ENCODE measurements at regions not wholly inside any gene's neighbourhood (a gene's known extent, or its start where the extent isn't known, plus 50 kb on each side); places are given as distances from the start of the nearest gene placed in this dataset.

- no peak overlapping the region for H3K27ac ChIP-seq
- H3K9ac ChIP-seq = no peak overlapping the region
- H3K36me3 ChIP-seq = no peaks in the 10 kb centered on the region
- no peak overlapping the region for H3K4me2 ChIP-seq
- H3K4me3 ChIP-seq = no peak overlapping the region
- no peak for TF ChIP-seq Cebpa-rat (IDR thresholded peaks at IDR 0.05)
- H4K20me1 ChIP-seq = no peaks in the 10 kb centered on the region
- no peaks in the 10 kb centered on the region for H3K27me3 ChIP-seq
- H3K9me3 ChIP-seq = no peaks in the 10 kb centered on the region
- H3K4me1 ChIP-seq = peaks cover 8% of the 10 kb centered on the region
These were observed 51.7 kb upstream of the RCN1 start for GRCh38 chr11:32039149-32039548.

DNA sequence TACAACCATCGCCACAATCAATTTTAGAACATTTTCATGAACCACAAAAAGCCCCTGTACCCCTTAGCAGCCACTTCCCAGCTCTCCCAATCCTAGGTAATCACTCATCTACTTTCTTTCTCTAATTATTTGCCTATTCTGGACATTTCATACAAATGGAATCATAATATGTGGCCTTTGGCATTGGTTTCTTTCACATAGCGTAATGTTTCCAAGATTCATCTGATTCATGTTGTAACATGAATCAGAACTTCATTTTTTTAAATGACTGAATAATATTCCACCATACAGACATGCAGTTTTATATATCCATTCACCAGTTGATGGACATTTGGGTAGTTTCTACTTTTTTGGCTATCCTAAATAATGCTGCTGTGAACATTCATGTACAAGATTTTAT is 56.2 kb upstream of the RCN1 start:
- no peaks in the 10 kb centered on the region for H4K20me1 ChIP-seq
- H3K36me3 ChIP-seq = no peaks in the 10 kb centered on the region
- TF ChIP-seq Cebpa-rat (IDR thresholded peaks at IDR 0.05) = no peak
- H3K27me3 ChIP-seq = no peaks in the 10 kb centered on the region
- H3K4me1 ChIP-seq = no peaks in the 10 kb centered on the region
- no peak overlapping the region for H3K4me3 ChIP-seq
- H3K9ac ChIP-seq = no peak overlapping the region
- no peaks in the 10 kb centered on the region for H3K9me3 ChIP-seq
- no peak overlapping the region for H3K4me2 ChIP-seq
- H3K27ac ChIP-seq = no peak overlapping the region

GRCh38 chr11:32034149-32034548 is 56.7 kb upstream of the RCN1 start:
- Histone ChIP-seq H3K36me3 (no peaks in the 10 kb centered on the region), H3K27me3 (no peaks in the 10 kb centered on the region), H3K27ac (no peak overlapping the region), H3K4me3 (no peak overlapping the region), H3K4me1 (no peaks in the 10 kb centered on the region), H4K20me1 (no peaks in the 10 kb centered on the region), H3K9ac (no peak overlapping the region), H3K9me3 (no peaks in the 10 kb centered on the region), H3K4me2 (no peak overlapping the region)
- TF ChIP-seq Cebpa-rat (IDR thresholded peaks at IDR 0.05) = no peak

DNA sequence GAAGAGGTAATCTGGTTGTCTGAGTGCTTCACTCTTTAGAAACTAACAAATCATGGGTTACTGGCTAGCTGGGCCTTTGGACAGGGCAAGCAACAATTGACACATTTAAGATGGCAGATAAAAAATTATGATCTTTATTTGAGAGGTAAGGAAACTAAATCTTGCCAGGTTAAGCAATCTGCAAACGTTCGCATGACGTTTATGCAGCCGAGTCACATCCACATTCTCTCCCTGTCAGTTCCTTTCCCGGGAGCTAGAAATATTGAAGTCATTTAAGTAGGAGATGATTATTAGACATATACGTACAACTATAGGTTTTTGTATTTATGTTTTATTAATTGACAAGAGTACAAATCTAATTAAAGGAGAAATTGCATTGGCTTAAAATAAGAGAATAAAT is 57.4 kb upstream of the RCN1 start:
- no peaks in the 10 kb centered on the region for H3K36me3 ChIP-seq
- no peaks in the 10 kb centered on the region for H3K9me3 ChIP-seq
- H3K27me3 ChIP-seq = no peaks in the 10 kb centered on the region
- no peak overlapping the region for H3K4me3 ChIP-seq
- H3K4me1 ChIP-seq = no peaks in the 10 kb centered on the region
- H3K9ac ChIP-seq = no peak overlapping the region
- H3K27ac ChIP-seq = no peak overlapping the region
- TF ChIP-seq Cebpa-rat (IDR thresholded peaks at IDR 0.05) = no peak
- no peak overlapping the region for H3K4me2 ChIP-seq
- no peaks in the 10 kb centered on the region for H4K20me1 ChIP-seq

DNA sequence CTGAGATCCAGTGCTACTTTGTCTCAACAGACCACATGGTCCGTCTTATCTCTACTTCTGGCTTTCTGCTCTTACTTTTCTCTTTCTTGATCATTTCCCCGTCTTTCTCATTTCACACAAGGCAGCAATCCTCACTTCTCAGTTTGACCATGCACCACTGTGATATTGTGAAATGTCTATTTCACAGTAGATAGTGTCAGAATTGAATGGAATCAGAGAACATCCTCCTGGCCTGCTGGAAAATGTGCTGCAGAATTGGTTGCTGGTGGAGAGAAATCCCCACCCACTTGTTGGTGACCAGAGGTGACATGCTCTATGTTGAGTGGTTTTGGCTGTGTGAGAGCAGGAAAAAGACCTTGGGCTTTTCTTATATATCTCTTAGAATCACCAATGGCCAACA is 57.8 kb upstream of the RCN1 start:
- Histone ChIP-seq H4K20me1 (no peaks in the 10 kb centered on the region), H3K36me3 (no peaks in the 10 kb centered on the region), H3K27ac (no peak overlapping the region)

DNA sequence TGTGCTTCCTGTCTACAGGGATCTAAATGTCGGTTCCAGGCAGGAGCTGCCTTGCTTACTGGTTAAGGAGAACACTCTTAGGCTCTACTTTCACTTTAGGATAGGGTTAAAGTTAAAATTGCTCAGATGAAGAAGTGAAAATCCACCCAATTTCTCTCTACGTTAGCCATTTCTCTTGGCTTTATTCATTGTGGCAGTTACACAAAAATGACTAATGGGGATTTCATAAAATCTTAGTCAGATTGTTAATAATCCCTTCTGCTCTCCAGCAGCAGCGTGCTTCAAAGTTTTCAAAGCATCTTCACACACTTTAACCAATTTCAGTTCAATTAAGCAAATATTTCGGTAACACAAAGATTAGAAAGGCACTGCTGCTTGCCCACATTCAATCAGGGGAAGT is 58.4 kb upstream of the RCN1 start:
- H3K9me3 ChIP-seq = no peaks in the 10 kb centered on the region
- no peaks in the 10 kb centered on the region for H3K27me3 ChIP-seq
- H3K4me2 ChIP-seq = no peak overlapping the region
- H3K4me1 ChIP-seq = no peaks in the 10 kb centered on the region
- no peak overlapping the region for H3K9ac ChIP-seq
- no peaks in the 10 kb centered on the region for H4K20me1 ChIP-seq
- TF ChIP-seq Cebpa-rat (IDR thresholded peaks at IDR 0.05) = no peak
- no peaks in the 10 kb centered on the region for H3K36me3 ChIP-seq
- H3K4me3 ChIP-seq = no peak overlapping the region
- no peak overlapping the region for H3K27ac ChIP-seq

More for the DNA sequence above, 57.8 kb upstream of the RCN1 start:
- TF ChIP-seq Cebpa-rat (IDR thresholded peaks at IDR 0.05) = no peak
- H3K4me1 ChIP-seq = no peaks in the 10 kb centered on the region
- H3K9me3 ChIP-seq = no peaks in the 10 kb centered on the region
- H3K4me3 ChIP-seq = no peak overlapping the region
- no peaks in the 10 kb centered on the region for H3K27me3 ChIP-seq
- H3K9ac ChIP-seq = no peak overlapping the region
- no peak overlapping the region for H3K4me2 ChIP-seq

- H3K27ac ChIP-seq = no peak overlapping the region
- no peaks in the 10 kb centered on the region for H3K27me3 ChIP-seq
- TF ChIP-seq Cebpa-rat (IDR thresholded peaks at IDR 0.05) = no peak
- no peaks in the 10 kb centered on the region for H3K9me3 ChIP-seq
- no peaks in the 10 kb centered on the region for H3K4me1 ChIP-seq
- no peak overlapping the region for H3K4me2 ChIP-seq
- no peaks in the 10 kb centered on the region for H3K36me3 ChIP-seq
- no peak overlapping the region for H3K9ac ChIP-seq
- no peaks in the 10 kb centered on the region for H4K20me1 ChIP-seq
- H3K4me3 ChIP-seq = no peak overlapping the region
These were observed 58.8 kb upstream of the RCN1 start for GRCh38 chr11:32032052-32032451.

- Histone ChIP-seq H3K4me2 (no peak overlapping the region), H3K36me3 (no peaks in the 10 kb centered on the region)
- no peak for TF ChIP-seq Cebpa-rat (IDR thresholded peaks at IDR 0.05)
These were observed 59.9 kb upstream of the RCN1 start for GRCh38 chr11:32030875-32031503.

DNA sequence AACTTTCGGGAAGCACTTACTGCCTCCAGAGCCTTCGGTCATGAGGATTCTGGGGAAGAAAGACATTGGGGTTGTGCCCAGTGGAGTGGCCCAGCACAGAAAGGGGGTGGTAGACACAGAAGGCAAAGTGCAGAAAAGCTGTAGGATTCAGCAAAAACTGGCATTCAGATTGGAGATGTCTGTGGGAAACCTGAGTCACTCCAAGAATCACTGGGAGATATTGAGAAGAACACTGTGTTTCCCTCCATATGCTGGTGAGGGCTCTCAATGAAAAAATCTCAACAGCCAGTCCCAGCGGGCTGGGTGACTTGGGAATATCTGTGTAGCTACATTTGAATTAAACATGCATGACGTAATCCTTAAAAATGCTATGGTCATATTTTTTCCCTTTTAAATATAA is 61.2 kb upstream of the RCN1 start:
- H3K27ac ChIP-seq = no peak overlapping the region
- no peaks in the 10 kb centered on the region for H4K20me1 ChIP-seq
- H3K36me3 ChIP-seq = no peaks in the 10 kb centered on the region
- no peaks in the 10 kb centered on the region for H3K9me3 ChIP-seq
- no peak overlapping the region for H3K4me3 ChIP-seq
- no peak overlapping the region for H3K4me2 ChIP-seq
- no peak for TF ChIP-seq Cebpa-rat (IDR thresholded peaks at IDR 0.05)
- H3K4me1 ChIP-seq = no peaks in the 10 kb centered on the region
- no peak overlapping the region for H3K9ac ChIP-seq
- no peaks in the 10 kb centered on the region for H3K27me3 ChIP-seq

More at GRCh38 chr11:32030875-32031503, 59.9 kb upstream of the RCN1 start:
- H3K9ac ChIP-seq = no peak overlapping the region
- no peaks in the 10 kb centered on the region for H3K9me3 ChIP-seq
- no peaks in the 10 kb centered on the region for H4K20me1 ChIP-seq
- H3K27me3 ChIP-seq = no peaks in the 10 kb centered on the region
- no peak overlapping the region for H3K27ac ChIP-seq
- H3K4me3 ChIP-seq = no peak overlapping the region
- no peaks in the 10 kb centered on the region for H3K4me1 ChIP-seq

DNA sequence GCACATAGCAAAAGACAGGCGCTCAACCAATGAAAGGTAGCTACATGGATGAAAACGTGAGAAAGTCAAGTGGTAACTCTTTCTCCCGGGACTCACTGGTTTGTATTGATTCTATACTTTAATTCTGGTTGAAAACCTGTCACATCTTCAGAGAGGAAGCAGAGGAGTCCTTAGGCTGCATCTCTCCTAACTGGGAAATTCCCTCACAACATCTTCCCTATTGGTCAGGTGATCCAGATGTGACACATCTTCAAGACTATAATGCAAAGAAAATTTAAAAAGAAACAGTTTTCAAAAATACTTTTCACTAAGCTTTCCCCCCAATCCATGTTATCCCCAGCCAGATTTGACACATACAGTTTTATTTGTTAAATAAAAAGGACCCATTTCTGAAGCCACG is 62.7 kb upstream of the RCN1 start:
- H4K20me1 ChIP-seq = no peaks in the 10 kb centered on the region
- no peaks in the 10 kb centered on the region for H3K9me3 ChIP-seq
- H3K36me3 ChIP-seq = no peaks in the 10 kb centered on the region
- no peak overlapping the region for H3K9ac ChIP-seq
- H3K27me3 ChIP-seq = no peaks in the 10 kb centered on the region
- no peak overlapping the region for H3K4me3 ChIP-seq
- no peaks in the 10 kb centered on the region for H3K4me1 ChIP-seq
- H3K27ac ChIP-seq = no peak overlapping the region
- TF ChIP-seq Cebpa-rat (IDR thresholded peaks at IDR 0.05) = no peak
- H3K4me2 ChIP-seq = no peak overlapping the region

- Histone ChIP-seq H3K4me1 (no peaks in the 10 kb centered on the region), H3K27ac (no peak overlapping the region), H3K27me3 (no peaks in the 10 kb centered on the region), H4K20me1 (no peaks in the 10 kb centered on the region), H3K9me3 (no peaks in the 10 kb centered on the region), H3K9ac (no peak overlapping the region), H3K4me2 (no peak overlapping the region), H3K4me3 (no peak overlapping the region), H3K36me3 (no peaks in the 10 kb centered on the region)
- TF ChIP-seq Cebpa-rat (IDR thresholded peaks at IDR 0.05) = no peak
These were observed 64.1 kb upstream of the RCN1 start for GRCh38 chr11:32026766-32027165.
